ENCODE measurements at regions not wholly inside any gene's neighbourhood (a gene's known extent, or its start where the extent isn't known, plus 50 kb on each side); places are given as distances from the start of the nearest gene placed in this dataset.
A peak's percentile ranks its signal among the peaks of the same experiment; 100 is the strongest.

DNA sequence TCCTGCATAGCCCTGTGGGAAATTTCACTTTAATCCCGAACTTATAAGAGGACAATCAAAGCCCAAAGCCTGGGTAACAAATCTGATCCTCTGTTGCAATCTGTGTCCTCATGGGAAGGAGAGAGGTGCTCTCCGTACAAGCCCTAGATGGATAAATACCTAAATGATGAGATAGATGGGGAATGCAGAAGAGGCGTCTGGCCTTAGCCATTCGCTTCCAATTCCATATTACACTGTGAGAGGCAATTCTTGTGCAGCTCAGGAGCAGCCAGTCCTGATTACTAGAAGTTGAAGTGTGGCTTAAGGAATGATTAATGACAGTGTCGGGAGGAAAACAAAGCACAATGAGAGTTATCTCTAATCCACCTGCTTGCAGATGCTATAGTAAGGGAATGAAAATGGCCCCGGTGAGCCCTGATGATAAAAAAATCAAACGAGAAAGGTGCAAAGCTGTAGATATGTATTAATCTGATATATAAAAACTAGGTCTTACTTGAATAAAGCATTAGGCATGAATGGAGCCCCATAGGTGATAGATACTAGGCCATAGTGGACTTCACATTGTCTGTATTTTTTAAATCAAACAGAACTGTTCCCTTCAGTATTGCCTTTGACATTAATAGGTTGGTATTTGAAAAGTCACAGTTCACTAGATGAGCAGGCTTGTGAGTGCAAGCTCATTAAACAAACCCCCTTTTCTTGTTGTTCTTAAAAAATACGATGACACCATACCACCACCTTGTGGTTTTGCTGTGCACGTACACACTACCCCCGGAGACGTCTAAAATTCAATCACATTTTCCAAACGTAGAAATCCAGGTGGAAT is 54.2 kb upstream of the TMCO5A start:
- Histone ChIP-seq H3K4me1 (peaks cover 0 to 14% (median 7%) of the 10 kb centered on the region in 4 donors), H3K36me3 (no peaks in the 10 kb centered on the region), H3K4me3 (no peak overlapping the region), H3K27ac (replicated peaks in 1 of 4) (no peak overlapping the region), H3K27me3 (no peaks in the 10 kb centered on the region), H3K9me3 (no peaks in the 10 kb centered on the region)
- intact Hi-C loops (cut with DNase I), result no loop called here
- DNase-seq (ENCODE audit: extremely low spot score), result no peak
- TF ChIP-seq, protein P1, sequence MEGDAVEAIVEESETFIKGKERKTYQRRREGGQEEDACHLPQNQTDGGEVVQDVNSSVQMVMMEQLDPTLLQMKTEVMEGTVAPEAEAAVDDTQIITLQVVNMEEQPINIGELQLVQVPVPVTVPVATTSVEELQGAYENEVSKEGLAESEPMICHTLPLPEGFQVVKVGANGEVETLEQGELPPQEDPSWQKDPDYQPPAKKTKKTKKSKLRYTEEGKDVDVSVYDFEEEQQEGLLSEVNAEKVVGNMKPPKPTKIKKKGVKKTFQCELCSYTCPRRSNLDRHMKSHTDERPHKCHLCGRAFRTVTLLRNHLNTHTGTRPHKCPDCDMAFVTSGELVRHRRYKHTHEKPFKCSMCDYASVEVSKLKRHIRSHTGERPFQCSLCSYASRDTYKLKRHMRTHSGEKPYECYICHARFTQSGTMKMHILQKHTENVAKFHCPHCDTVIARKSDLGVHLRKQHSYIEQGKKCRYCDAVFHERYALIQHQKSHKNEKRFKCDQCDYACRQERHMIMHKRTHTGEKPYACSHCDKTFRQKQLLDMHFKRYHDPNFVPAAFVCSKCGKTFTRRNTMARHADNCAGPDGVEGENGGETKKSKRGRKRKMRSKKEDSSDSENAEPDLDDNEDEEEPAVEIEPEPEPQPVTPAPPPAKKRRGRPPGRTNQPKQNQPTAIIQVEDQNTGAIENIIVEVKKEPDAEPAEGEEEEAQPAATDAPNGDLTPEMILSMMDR (IDR thresholded peaks at IDR 0.05), result peak; percentile 57 to 70 (median 68)
- TF ChIP-seq POLR2A (IDR thresholded peaks at IDR 0.05; ENCODE audit: low read depth), result no peak
- WGBS, result 19% methylated on average over 12 of the region's 12 CpGs

- no peaks in the 10 kb centered on the region for H3K9me3 ChIP-seq
- intact Hi-C loops (cut with DNase I), result no loop called here
- WGBS, result 38% methylated on average over 2 of the region's 2 CpGs
- H3K27ac ChIP-seq (replicated peaks in 1 of 4), result no peak overlapping the region
- H3K4me1 ChIP-seq, result peaks cover 0 to 14% (median 7%) of the 10 kb centered on the region in 4 donors
- H3K27me3 ChIP-seq, result no peaks in the 10 kb centered on the region
- no peak overlapping the region for H3K4me3 ChIP-seq
- no peak for DNase-seq (ENCODE audit: extremely low spot score)
- H3K36me3 ChIP-seq, result no peaks in the 10 kb centered on the region
- TF ChIP-seq POLR2AphosphoS5 (IDR thresholded peaks at IDR 0.05), result no peak
- no peak for TF ChIP-seq POLR2A (IDR thresholded peaks at IDR 0.05; ENCODE audit: low read depth)
- TF ChIP-seq EP300 (IDR thresholded peaks at IDR 0.05), result no peak
- TF ChIP-seq, protein P1 (IDR thresholded peaks at IDR 0.05), result no peak
Measured at GRCh38 chr15:37880835-37881153, 53.6 kb upstream of the TMCO5A start.

DNA sequence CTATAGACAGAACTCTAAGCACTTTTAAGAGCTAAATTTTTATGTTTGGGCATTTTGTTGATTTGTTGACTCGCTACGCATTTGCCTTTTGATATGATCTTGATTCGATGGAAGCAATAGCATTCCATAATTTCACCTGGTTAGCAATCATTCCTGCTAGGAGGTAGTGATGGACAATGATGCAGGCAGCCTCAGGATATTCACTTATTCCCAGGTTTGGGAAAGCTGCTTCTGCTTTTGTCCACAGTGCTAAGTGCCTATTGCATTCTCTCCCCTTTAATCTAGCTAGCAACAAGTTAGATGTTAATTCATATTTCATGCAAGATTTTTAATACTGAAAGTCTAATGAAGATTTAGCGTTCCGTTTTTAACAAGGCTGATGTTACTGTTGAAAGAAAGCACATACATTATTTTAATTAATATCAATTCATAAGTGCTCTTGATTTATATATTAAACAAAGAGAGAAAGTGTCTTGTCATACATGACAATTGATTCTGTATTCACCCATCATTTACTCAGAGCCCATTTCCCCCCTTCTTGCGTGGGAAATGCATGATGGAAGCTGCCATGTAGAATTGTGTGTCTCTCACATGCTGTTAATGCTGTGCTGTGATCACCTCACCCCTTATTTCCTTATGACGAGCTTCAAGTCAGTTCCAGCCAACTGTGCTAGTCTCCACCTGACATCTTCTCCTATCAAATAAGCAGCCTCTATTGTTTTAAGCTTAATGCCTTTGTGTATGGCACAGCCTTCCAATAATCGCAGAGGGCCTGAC is 53.0 kb upstream of the TMCO5A start:
- Histone ChIP-seq H3K4me1 (peaks cover 0 to 14% (median 7%) of the 10 kb centered on the region in 4 donors), H3K36me3 (no peaks in the 10 kb centered on the region), H3K4me3 (no peak overlapping the region), H3K9me3 (no peaks in the 10 kb centered on the region), H3K27ac (replicated peaks in 1 of 4) (no peak overlapping the region), H3K27me3 (no peaks in the 10 kb centered on the region)
- DNase-seq (ENCODE audit: extremely low spot score), result no peak
- TF ChIP-seq POLR2A (IDR thresholded peaks at IDR 0.05; ENCODE audit: low read depth) (no peak), POLR2AphosphoS5 (IDR thresholded peaks at IDR 0.05) (no peak), EP300 (IDR thresholded peaks at IDR 0.05) (no peak)
- TF ChIP-seq, protein P1 (IDR thresholded peaks at IDR 0.05), result no peak
- intact Hi-C loops (cut with DNase I), result no loop called here
- 82% methylated on average over 8 of the region's 8 CpGs for WGBS

DNA sequence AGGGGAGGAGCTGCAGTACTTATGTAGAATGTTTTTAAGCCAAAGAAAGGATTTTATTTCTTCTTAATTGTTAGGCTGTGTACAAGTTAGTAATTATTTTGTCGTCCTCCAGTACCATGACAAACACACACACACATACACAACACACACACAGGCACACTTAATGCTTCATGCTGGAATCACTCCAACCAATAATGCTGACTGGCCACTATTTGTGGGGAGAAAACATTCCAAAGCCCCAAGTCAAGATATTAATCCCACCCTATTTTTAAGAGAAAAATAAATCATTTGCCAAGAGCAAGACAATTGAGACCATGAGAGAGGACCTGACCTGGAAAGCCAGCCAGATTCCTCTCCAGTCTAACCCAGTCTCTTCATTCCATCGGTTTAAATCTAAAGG is 51.8 kb upstream of the TMCO5A start:
- no peaks in the 10 kb centered on the region for H3K27me3 ChIP-seq
- no peaks in the 10 kb centered on the region for H3K36me3 ChIP-seq
- DNase-seq (ENCODE audit: extremely low spot score), result no peak
- peaks cover 0 to 13% (median 7%) of the 10 kb centered on the region in 4 donors for H3K4me1 ChIP-seq
- H3K27ac ChIP-seq (replicated peaks in 1 of 4), result no peak overlapping the region
- 86% methylated on average over 2 of the region's 2 CpGs for WGBS
- TF ChIP-seq, protein P1 (IDR thresholded peaks at IDR 0.05), result no peak
- TF ChIP-seq POLR2AphosphoS5 (IDR thresholded peaks at IDR 0.05) (no peak), POLR2A (IDR thresholded peaks at IDR 0.05; ENCODE audit: low read depth) (no peak), EP300 (IDR thresholded peaks at IDR 0.05) (no peak)
- intact Hi-C loops (cut with DNase I), result no loop called here
- H3K9me3 ChIP-seq, result no peaks in the 10 kb centered on the region
- H3K4me3 ChIP-seq, result no peak overlapping the region

Small RNA genes in the stretch of these regions (small RNA-seq; reads per million reads assigned to genes)
- 0 reads per million in 3 donors for gene RF00017
